ENCODE measurements at regions not wholly inside any gene's neighbourhood (a gene's known extent, or its start where the extent isn't known, plus 50 kb on each side); places are given as distances from the start of the nearest gene placed in this dataset.

- DNase-seq = no peak
Observed at GRCh38 chr20:43316271-43316670, 126.6 kb upstream of the PTPRT start.

DNA sequence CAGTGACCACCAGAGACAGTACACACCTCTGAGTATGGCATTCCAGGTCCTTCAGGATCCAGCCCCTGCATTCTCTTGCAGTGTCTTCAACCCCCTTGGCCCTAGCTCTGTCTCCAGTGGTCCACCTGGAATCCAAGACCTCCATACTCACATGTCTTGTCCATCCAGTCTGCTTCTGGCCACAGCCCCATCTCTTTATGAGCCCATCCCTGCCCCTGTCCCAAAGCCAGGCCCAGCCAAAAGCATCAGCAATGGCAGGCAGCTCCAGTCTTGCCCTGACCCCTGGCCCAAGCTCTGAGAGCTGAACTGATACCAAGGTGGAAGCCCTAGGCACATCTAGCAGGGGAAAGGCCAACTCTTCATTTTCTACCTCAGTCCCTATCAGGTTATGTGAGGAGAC lies 119.6 kb upstream of the PTPRT start:
- no peak for DNase-seq

- DNase-seq = peak in 1 of 58 donors; percentile 4
Observed at GRCh38 chr20:43306837-43307236, 117.1 kb upstream of the PTPRT start.

DNA sequence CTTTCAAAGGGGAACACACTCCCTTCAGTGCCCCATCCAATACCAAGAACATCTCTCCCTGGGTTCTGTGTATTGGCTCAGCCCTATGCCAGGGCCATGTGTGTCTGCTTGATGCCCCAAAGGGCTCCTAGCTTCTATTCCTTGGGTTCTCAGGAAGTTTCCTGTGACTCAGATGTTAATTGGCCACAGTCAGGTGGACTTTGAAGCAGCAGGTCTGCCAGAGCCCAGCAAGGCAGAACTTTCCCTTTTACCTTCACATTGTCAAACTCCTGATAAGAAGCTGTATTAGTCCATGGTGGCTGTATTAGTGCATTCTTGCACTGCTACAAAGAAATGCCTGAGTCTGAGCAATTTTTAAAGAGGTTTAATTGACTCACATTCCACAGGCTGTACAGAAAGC lies 116.0 kb upstream of the PTPRT start:
- no peak for DNase-seq

- DNase-seq = no peak
Observed at GRCh38 chr20:43304598-43304997, 114.9 kb upstream of the PTPRT start.

DNA sequence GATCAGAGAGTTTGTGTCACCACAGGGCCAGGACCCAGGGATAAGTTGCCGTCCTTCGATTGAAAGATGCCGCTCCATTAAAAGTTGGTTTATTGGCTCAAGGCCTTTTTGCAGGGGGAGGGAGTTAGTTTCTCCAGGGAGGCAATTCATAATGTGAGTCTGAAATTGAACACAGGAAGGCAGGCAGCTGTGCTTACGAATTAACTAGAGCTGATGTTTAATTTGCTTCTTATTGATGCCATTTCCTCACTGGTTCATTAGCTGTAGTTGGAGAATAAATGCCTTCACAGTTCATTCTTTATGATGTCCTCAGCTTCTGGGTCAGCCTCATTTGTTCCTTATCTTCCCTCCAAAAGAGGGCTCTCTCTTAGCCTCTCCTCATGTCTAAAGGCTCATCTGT lies 113.2 kb upstream of the PTPRT start:
- DNase-seq = no peak

DNA sequence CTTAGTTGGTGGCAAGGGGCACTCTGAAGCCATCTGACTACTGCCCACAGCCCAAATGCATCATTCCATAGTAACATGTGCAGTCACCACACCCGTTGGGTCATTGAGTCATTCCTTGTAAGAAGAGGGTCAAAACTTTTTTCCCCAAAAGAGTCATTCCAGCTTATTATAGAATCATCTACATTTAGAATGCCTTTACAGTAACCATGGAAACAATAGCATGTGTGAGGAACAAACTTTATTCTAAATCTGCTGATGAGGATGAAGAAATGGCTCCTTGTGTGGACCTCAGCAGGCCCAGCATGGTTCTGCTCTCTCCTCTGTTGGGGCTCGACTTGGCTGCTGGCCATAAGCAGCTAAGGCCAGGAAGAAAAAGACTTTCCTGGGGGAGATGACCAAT lies 111.2 kb upstream of the PTPRT start:
- peak in 2 of 58 donors; percentile 10 to 26 for DNase-seq

GRCh38 chr20:43295781-43296180 lies 106.1 kb upstream of the PTPRT start:
- no peak for DNase-seq

- no peak for DNase-seq
Observed at GRCh38 chr20:43295263-43295662, 105.6 kb upstream of the PTPRT start.

DNA sequence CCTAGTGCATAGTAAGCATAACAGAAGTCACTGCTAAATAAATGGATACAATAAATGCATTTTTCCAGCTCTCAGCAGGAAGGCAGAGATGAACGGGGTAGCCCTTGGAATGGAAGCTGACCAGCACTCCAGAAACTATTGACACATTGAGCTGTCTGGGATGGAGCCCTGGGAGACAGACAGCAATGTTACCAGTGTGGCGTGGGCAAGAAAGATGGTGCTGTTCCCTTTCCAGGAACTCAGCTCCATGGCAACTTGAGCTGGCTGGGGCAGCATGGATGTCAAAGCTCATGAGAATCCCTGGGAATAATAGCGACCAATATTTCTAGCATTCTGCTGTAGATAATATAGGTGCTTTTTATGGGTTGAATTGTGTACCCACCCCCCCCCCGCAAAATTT lies 104.3 kb upstream of the PTPRT start:
- peak in 12 of 58 donors; percentile 3 to 40 (median 7) for DNase-seq

GRCh38 chr20:43293068-43293786 lies 103.5 kb upstream of the PTPRT start:
- DNase-seq = no peak

DNA sequence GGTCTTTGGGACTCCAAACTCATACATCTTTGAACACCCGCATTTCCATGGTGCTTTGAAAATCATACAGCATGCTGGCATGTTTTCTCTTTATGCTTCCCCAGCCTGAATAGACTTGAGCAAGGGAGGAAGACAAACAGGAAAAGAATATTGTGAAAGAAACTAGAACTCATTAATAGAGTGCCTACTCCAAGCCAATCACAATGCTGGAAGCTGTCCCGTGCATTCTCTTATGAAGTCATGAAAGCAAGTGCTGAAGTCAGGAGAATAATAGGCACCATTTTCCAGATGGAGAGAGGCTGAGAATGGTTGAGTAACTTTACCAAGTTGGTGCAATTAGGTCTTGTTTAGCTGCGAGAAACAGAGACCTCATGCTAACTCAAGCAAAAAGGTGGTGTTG lies 102.5 kb upstream of the PTPRT start:
- DNase-seq = no peak

DNA sequence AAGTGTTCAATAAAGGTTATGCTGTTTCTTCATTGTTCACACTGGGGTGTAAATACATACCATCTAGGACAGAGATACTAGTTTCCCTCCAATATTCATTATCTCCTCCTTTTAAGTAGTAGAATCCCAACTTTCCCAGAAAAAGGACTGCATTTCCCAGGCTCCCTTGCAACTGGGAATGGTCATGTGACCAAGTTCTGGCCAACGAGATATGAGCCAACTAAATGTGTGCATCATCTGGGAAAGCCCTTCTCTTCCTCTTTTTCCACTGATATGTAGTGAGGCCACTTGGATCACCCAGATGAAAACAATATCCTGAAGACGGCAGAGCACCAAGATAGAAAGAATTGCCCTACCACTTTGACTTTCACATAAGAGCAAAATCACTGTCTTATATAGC lies 97.9 kb upstream of the PTPRT start:
- DNase-seq = no peak

DNA sequence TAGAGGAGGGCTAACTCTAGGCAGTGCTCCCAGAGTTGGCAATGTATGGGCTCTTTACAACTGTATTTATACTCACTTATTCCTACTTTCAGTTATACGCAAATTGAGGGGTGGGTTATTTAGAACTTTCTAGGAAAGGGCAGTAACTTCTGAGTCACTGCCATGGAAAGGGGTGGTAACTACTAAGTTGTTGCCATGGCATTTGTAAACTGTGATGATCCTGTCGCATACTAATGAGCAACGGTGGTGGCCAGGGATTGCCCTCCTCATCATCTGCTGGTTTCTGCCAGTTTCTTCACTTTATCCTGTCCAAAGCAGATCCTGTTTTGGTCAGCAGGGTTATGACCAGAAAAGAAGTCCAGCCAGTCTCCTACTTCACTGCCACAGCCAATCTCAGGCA lies 95.5 kb upstream of the PTPRT start:
- no peak for DNase-seq

DNA sequence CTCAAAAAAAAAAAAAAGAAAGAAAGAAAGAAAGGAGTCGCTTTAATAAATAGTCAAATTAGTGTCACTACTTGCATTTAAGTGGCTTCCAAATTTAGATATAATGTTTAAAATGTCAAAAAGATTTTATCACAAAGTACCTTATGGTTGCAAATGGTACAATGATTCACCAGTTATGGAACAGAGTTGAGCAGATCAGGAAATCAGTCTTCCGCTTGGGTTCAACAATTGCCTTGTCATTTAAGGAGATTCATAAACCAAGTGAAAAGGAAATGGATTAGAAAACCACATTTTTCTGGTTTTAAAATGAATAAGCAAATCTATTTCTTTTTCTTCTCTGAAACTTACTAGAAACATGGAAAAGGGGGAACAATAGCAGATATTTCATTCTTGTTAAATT lies 94.8 kb upstream of the PTPRT start:
- DNase-seq = no peak

GRCh38 chr20:43283126-43283525 lies 93.4 kb upstream of the PTPRT start:
- DNase-seq = no peak

DNA sequence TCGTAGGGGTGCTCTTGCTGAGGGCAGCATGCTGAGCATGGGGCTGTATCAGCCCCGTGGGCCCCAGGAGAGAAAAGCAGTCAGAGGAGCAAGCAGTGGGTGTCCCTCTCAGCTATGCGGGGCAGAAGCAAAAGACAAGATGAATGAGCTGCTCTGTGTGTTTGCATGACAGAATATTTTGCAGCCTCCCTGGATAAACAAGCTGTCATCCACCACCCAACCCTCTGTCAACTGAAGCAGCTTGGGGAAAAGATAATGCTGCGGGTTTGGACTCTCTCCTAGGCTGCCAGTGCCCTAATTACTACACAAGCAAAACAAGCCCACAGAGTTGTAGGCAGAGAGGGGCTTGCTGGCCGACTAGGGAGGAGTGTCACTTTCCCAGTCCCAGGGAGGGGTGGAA lies 82.3 kb upstream of the PTPRT start:
- peak in 1 of 58 donors; percentile 4 for DNase-seq

- DNase-seq = no peak
Observed at GRCh38 chr20:43265449-43265848, 75.7 kb upstream of the PTPRT start.

GRCh38 chr20:43263226-43263625 lies 73.5 kb upstream of the PTPRT start:
- no peak for DNase-seq

GRCh38 chr20:43262341-43262740 lies 72.6 kb upstream of the PTPRT start:
- no peak for DNase-seq

DNA sequence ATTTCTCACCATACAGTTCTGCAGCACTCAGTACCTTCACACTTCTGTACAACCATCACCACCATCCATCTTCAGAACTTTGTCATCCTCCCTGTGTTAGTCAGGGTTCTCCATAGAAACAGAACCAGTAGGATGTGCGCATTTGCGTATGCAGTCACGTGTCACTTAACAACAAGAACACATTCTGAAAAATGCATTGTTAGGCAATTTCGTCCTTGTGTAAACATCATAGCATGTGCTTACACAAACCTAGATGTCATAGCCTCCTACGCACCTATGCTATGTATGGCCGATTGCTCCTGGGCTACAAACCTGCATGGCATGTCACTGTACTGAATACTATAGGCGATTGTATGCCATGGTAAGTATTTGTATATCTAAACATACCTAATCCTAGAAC lies 66.2 kb upstream of the PTPRT start:
- no peak for DNase-seq

GRCh38 chr20:43252761-43253160 lies 63.1 kb upstream of the PTPRT start:
- no peak for DNase-seq

DNA sequence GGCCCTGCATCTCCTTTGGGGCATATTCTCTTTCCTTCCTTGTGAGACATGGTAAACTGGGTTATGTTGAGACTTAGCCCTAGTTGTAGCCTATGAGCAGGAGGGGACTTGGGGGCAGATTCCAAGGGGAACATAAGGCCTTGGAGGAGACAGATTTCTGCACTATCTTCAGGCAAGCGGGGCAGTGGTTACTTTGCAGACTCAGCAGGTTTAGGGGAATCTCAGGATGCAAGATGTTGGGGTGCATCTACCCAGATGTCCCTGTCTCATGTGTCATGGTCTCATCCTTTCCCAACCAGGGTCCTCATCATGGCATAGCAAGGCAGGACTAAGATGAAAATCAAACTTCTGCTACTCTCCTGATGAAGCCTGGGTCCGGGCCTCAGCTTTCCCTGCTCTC lies 58.6 kb upstream of the PTPRT start:
- DNase-seq = no peak

- no peak for DNase-seq
Observed at GRCh38 chr20:43247361-43247760, 57.7 kb upstream of the PTPRT start.
